NCI-H2107 treated with DMSO at 0.1 percent for 48 hours (cell line): ENCODE measurements at regions not wholly inside any gene's neighbourhood (a gene's known extent, or its start where the extent isn't known, plus 50 kb on each side); places are given as distances from the start of the nearest gene placed in this dataset.

Source experiments
- DNase-seq: peaks from one replicate; lab custom pipeline; 2025; ENCODE audit not compliant: unreplicated experiment; lab: John Stamatoyannopoulos, UW

GRCh38 chr18:60445341-60445740, 72.8 kb upstream of the MC4R start:
- peak; percentile 45 for DNase-seq

GRCh38 chr18:60446821-60447220, 74.2 kb upstream of the MC4R start:
- peak; percentile 98 for DNase-seq

- peak; percentile 46 for DNase-seq
These were observed 76.1 kb upstream of the MC4R start for GRCh38 chr18:60448487-60449267.

GRCh38 chr18:60452421-60452820, 79.8 kb upstream of the MC4R start:
- peak; percentile 17 for DNase-seq

- no peak for DNase-seq
These were observed 94.1 kb upstream of the MC4R start for GRCh38 chr18:60466677-60467076.

GRCh38 chr18:60469387-60470100, 97.0 kb upstream of the MC4R start:
- DNase-seq = no peak

- no peak for DNase-seq
These were observed 99.1 kb upstream of the MC4R start for GRCh38 chr18:60471652-60472051.

- no peak for DNase-seq
These were observed 112.6 kb upstream of the MC4R start for GRCh38 chr18:60485201-60485600.

- no peak for DNase-seq
These were observed 120.5 kb upstream of the MC4R start for GRCh38 chr18:60493066-60493465.

GRCh38 chr18:60499675-60500074, 127.1 kb upstream of the MC4R start:
- no peak for DNase-seq

GRCh38 chr18:60500960-60501359, 128.4 kb upstream of the MC4R start:
- no peak for DNase-seq

- DNase-seq = no peak
These were observed 130.0 kb upstream of the MC4R start for GRCh38 chr18:60502591-60502990.

GRCh38 chr18:60503199-60503598, 130.6 kb upstream of the MC4R start:
- DNase-seq = no peak

- no peak for DNase-seq
These were observed 133.6 kb upstream of the MC4R start for GRCh38 chr18:60506190-60506589.

GRCh38 chr18:60506682-60507081, 134.1 kb upstream of the MC4R start:
- no peak for DNase-seq

- no peak for DNase-seq
These were observed 135.5 kb upstream of the MC4R start for GRCh38 chr18:60508108-60508507.

- DNase-seq = no peak
These were observed 162.0 kb upstream of the MC4R start for GRCh38 chr18:60534538-60534937.

GRCh38 chr18:60537074-60537473, 164.5 kb upstream of the MC4R start:
- DNase-seq = no peak

- no peak for DNase-seq
These were observed 166.3 kb upstream of the MC4R start for GRCh38 chr18:60538891-60539290.

GRCh38 chr18:60541661-60542060, 169.1 kb upstream of the MC4R start:
- no peak for DNase-seq

- DNase-seq = no peak
These were observed 171.1 kb upstream of the MC4R start for GRCh38 chr18:60543646-60544045.

GRCh38 chr18:60549338-60549960, 176.9 kb upstream of the MC4R start:
- peak; percentile 88 for DNase-seq
